Stimulated activated naive B cell treated with anti-CD40 and anti-IgM and Interleukin-4, amounts not matched to agents 10 μg/mL and 1 μg/mL and 100 μg/mL, for 72 hours (primary cell): ENCODE measurements at regions not wholly inside any gene's neighbourhood (a gene's known extent, or its start where the extent isn't known, plus 50 kb on each side); places are given as distances from the start of the nearest gene placed in this dataset.

ENCODE experiments used
- ATAC-seq, 2 donors: fragments of 150-1000 bp; cut with Tn5 transposase; replicated peaks; 2 replicates each; pipeline ENCODE4 v1.10.0; 2021; ENCODE audit warnings: moderate library complexity in 1 of 2
- DNase-seq: peaks from one replicate; pipeline ENCODE4 v3.0.0; 2021
- H3K27ac Mint-ChIP-seq: one replicate; pipeline ENCODE4 v1.8.0; 2022; ENCODE audit warnings: mild to moderate bottlenecking, mixed read lengths
- H3K27me3 Mint-ChIP-seq, 2 donors: one replicate each; pipeline ENCODE4 v1.8.0; 2022; ENCODE audit warnings: mixed read lengths in 2 of 2
- H3K36me3 Mint-ChIP-seq, 2 donors: one replicate each; pipeline ENCODE4 v1.8.0; 2022; ENCODE audit warnings: mixed read lengths in 2 of 2, mild to moderate bottlenecking in 1 of 2
- H3K4me1 Mint-ChIP-seq, 2 donors: one replicate each; pipeline ENCODE4 v1.8.0; 2022; ENCODE audit warnings: mixed read lengths in 2 of 2, mild to moderate bottlenecking in 1 of 2
- H3K4me3 Mint-ChIP-seq, 2 donors: one replicate each; pipeline ENCODE4 v1.8.0; 2022; ENCODE audit warnings: mild to moderate bottlenecking in 2 of 2, mixed read lengths in 2 of 2, moderate library complexity in 1 of 2
- H3K9me3 Mint-ChIP-seq, 2 donors: one replicate each; pipeline ENCODE4 v1.8.0; 2022; ENCODE audit warnings: mixed read lengths in 2 of 2, mild to moderate bottlenecking in 1 of 2

DNA sequence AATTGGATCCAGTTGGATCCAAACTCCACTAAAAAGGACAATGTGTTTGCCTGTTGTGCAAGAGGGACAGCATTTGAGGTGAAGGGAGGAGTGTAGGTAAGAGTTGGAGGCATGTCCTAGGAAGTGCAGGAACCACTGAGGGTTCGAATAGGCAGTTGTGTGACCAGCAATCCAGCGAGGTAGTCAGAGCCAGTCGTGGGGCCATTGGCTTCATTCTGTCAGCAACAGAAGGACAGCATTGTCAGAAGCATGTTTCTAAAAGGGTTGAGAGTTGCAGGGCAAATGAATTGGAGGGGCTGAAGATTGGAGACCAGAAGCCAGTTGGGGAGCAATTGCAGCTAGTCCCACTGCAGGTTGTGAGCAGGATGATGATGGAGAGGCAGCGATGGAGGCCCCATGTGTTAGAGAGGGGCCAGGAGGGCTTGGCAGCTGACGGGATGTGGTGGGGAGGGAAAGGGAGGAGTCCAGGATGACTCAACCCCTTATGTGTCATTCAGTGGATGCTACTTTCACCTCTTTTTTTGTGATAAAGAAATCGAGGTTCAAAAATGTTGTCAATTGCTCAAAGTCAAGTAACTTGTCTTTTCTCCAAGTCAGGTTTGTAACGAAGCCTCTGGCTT is 96.7 kb upstream of the SIX3 start:
- no peak for DNase-seq
- Mint-ChIP-seq H3K27me3 (peaks cover 34 to 54% of the 10 kb centered on the region in 2 donors), H3K9me3 (peaks cover 0 to 3% of the 10 kb centered on the region in 2 donors), H3K36me3 (peaks cover 0 to 2% of the 10 kb centered on the region in 2 donors), H3K4me3 (no peak overlapping the region), H3K27ac (no peak overlapping the region), H3K4me1 (no peaks in the 10 kb centered on the region)
- ATAC-seq = no peak

- no peak for DNase-seq
- Mint-ChIP-seq H3K27me3 (peaks cover 32 to 59% of the 10 kb centered on the region in 2 donors), H3K9me3 (peaks cover 0 to 3% of the 10 kb centered on the region in 2 donors), H3K4me3 (no peak overlapping the region), H3K36me3 (peaks cover 0 to 2% of the 10 kb centered on the region in 2 donors), H3K27ac (no peak overlapping the region), H3K4me1 (no peaks in the 10 kb centered on the region)
- ATAC-seq = no peak
Measured at GRCh38 chr2:44848026-44848425, 93.5 kb upstream of the SIX3 start.

DNA sequence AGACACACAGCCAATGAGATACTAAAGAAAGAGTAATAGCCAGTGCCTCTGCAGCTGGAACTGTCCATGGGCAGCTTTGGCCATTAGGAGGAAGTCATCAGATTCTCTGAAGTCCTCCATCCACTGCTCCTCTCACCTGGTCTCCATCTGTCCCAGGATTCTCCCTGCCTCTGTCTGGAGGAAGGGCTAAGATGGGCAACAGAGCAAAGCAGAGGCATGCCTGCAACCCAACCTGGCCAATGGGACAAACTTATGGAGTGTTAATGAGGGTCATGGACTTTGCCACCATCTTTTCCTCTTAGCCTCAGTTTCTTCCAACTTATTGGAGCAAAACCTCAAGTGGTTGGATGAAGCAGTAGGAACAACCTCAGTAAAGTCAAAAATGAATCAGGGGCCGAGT is 91.5 kb upstream of the SIX3 start:
- H3K9me3 Mint-ChIP-seq = no peaks in the 10 kb centered on the region
- no peak for ATAC-seq
- no peak overlapping the region for H3K4me3 Mint-ChIP-seq
- H3K4me1 Mint-ChIP-seq = no peaks in the 10 kb centered on the region
- H3K27me3 Mint-ChIP-seq = peaks cover 26 to 49% of the 10 kb centered on the region in 2 donors
- no peaks in the 10 kb centered on the region for H3K36me3 Mint-ChIP-seq
- no peak for DNase-seq
- no peak overlapping the region for H3K27ac Mint-ChIP-seq

DNA sequence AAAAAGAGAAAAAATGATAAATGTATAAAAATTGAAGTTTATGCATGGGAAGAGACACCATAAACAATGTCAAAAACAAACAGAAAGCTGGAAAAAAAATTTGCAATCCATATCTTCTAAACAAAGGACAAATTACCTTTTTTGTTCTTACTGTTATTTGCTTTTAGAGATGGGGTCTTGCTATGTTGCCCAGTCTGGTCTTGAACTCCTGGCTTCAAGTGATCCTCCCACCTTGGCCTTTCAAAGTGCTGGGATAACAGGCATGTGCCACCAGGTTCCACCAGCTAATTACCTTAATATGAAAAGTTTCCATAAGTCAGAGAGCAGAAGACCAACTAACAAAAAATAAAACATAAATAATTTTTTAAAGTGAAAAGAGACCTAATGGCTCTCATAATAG is 90.0 kb upstream of the SIX3 start:
- Mint-ChIP-seq H3K36me3 (no peaks in the 10 kb centered on the region), H3K4me1 (no peaks in the 10 kb centered on the region), H3K27me3 (peaks cover 29 to 53% of the 10 kb centered on the region in 2 donors)

GRCh38 chr2:44852594-44852993 is 88.9 kb upstream of the SIX3 start:
- Mint-ChIP-seq H3K27ac (no peak overlapping the region), H3K4me3 (no peak overlapping the region), H3K9me3 (no peaks in the 10 kb centered on the region), H3K4me1 (no peaks in the 10 kb centered on the region), H3K36me3 (no peaks in the 10 kb centered on the region), H3K27me3 (peaks cover 34 to 50% of the 10 kb centered on the region in 2 donors)
- DNase-seq = no peak
- ATAC-seq = no peak

More for the DNA sequence above, 90.0 kb upstream of the SIX3 start:
- no peak for ATAC-seq
- H3K9me3 Mint-ChIP-seq = no peaks in the 10 kb centered on the region
- H3K27ac Mint-ChIP-seq = no peak overlapping the region
- DNase-seq = no peak
- H3K4me3 Mint-ChIP-seq = no peak overlapping the region

DNA sequence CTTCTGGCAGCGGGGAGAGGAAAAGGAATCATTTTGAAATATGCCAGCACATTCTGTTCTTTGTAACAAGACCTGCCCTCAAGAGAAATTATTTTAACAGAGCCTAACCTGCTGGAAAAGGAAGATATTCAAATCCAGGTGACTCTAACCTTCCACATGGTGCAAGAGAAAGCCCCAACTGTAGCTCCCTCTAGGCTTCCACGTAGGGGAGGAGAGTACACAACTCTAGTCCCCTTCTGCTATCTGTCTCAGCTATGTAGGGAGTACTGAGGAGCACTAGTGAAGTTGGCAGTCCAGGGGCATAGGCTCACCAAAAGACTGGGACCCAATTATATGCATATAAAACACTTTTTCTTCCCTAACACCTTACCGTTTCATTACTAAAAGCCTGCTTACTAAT is 82.2 kb upstream of the SIX3 start:
- peaks cover 8 to 9% of the 10 kb centered on the region in 2 donors for H3K9me3 Mint-ChIP-seq
- H3K4me3 Mint-ChIP-seq = no peak overlapping the region
- H3K27me3 Mint-ChIP-seq = peaks cover 37 to 46% of the 10 kb centered on the region in 2 donors
- ATAC-seq = no peak
- H3K36me3 Mint-ChIP-seq = peaks cover 2 to 3% of the 10 kb centered on the region in 2 donors
- DNase-seq = no peak
- no peak overlapping the region for H3K27ac Mint-ChIP-seq
- no peaks in the 10 kb centered on the region for H3K4me1 Mint-ChIP-seq

DNA sequence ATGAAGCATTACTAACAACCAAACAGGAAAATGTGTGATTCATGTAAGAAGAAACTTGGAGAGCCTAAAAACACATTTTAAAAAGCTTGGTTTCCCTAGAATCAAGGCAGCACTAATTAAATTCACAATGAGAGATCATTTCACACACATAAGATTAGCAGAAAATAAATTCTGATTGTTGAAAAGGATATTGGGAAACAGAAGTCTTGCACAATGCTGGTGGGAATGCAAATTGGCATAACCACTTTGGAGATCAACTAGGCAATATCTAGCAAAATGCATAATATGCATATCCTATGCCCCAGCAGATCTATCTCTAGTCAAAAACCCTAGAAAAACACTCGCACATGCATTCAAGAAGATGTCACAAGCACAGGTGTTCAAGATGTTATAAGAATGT is 75.3 kb upstream of the SIX3 start:
- no peaks in the 10 kb centered on the region for H3K4me1 Mint-ChIP-seq
- peaks cover 0 to 1% of the 10 kb centered on the region in 2 donors for H3K9me3 Mint-ChIP-seq
- H3K27ac Mint-ChIP-seq = no peak overlapping the region
- DNase-seq (no peak), ATAC-seq (no peak)
- peaks cover 15 to 35% of the 10 kb centered on the region in 2 donors for H3K27me3 Mint-ChIP-seq
- H3K4me3 Mint-ChIP-seq = no peak overlapping the region
- peaks cover 0 to 2% of the 10 kb centered on the region in 2 donors for H3K36me3 Mint-ChIP-seq

DNA sequence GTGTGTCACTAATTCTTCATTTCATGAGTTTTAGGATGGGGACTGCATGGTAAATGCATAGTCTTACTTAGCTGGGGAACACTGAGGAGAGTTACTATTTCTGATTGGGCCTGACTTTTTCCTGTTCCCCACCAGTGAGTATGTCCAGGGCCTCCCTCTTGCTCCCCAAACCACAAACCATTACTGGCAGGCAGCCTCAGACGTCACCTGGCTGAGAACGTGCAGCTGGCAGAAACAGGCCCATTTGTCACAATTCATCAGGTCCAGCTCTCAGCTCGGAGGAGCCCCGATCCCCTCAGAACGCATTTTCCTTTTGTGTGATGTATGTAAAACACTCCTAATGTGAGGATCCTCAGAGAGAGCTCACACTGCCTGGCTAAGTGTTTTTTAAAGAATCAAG is 71.7 kb upstream of the SIX3 start:
- no peaks in the 10 kb centered on the region for H3K4me1 Mint-ChIP-seq
- peaks cover 17 to 30% of the 10 kb centered on the region in 2 donors for H3K27me3 Mint-ChIP-seq
- ATAC-seq (no peak), DNase-seq (no peak)
- H3K36me3 Mint-ChIP-seq = no peaks in the 10 kb centered on the region
- no peak overlapping the region for H3K27ac Mint-ChIP-seq
- no peak overlapping the region for H3K4me3 Mint-ChIP-seq
- peaks cover 3 to 5% of the 10 kb centered on the region in 2 donors for H3K9me3 Mint-ChIP-seq

- ATAC-seq = no peak
Measured at GRCh38 chr2:44877417-44877816, 64.1 kb upstream of the SIX3 start.

GRCh38 chr2:44879269-44880124 is 62.0 kb upstream of the SIX3 start:
- DNase-seq = no peak
- H3K36me3 Mint-ChIP-seq = peaks cover 5 to 7% of the 10 kb centered on the region in 2 donors
- H3K4me3 Mint-ChIP-seq = no peak overlapping the region
- H3K9me3 Mint-ChIP-seq = peaks cover 11 to 13% of the 10 kb centered on the region in 2 donors
- H3K27ac Mint-ChIP-seq = no peak overlapping the region
- peaks cover 13 to 30% of the 10 kb centered on the region in 2 donors for H3K27me3 Mint-ChIP-seq
- no peaks in the 10 kb centered on the region for H3K4me1 Mint-ChIP-seq
- no peak for ATAC-seq

More at GRCh38 chr2:44877417-44877816, 64.1 kb upstream of the SIX3 start:
- H3K4me1 Mint-ChIP-seq = no peaks in the 10 kb centered on the region
- no peak overlapping the region for H3K4me3 Mint-ChIP-seq
- peaks cover 21 to 30% of the 10 kb centered on the region in 2 donors for H3K27me3 Mint-ChIP-seq
- H3K36me3 Mint-ChIP-seq = peaks cover 5 to 7% of the 10 kb centered on the region in 2 donors
- H3K27ac Mint-ChIP-seq = no peak overlapping the region
- no peak for DNase-seq
- peaks cover 13 to 16% of the 10 kb centered on the region in 2 donors for H3K9me3 Mint-ChIP-seq

DNA sequence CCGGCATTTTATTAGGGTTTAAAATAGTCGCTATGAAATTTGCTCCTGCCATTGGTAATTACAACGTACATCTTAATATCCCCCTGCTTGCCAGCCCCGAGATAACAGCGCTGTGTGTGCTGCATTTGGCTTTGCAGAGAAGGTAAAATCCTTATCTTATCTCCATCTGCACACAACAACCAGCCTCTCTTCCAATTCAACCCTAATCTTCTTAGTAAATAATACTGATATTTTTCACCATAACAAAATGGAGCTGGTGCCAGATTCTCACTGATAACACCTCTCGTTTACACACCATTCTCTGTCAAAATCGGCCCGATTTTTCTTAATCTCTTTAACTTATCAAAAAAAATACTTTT is 61.4 kb upstream of the SIX3 start:
- DNase-seq (no peak), ATAC-seq (no peak)
- Mint-ChIP-seq H3K27me3 (peaks cover 12 to 32% of the 10 kb centered on the region in 2 donors), H3K4me1 (no peaks in the 10 kb centered on the region), H3K27ac (no peak overlapping the region), H3K9me3 (peaks cover 9% of the 10 kb centered on the region in 2 donors), H3K36me3 (peaks cover 3 to 7% of the 10 kb centered on the region in 2 donors), H3K4me3 (no peak overlapping the region)

- DNase-seq (no peak), ATAC-seq (no peak)
- Mint-ChIP-seq H3K4me3 (no peak overlapping the region), H3K36me3 (no peaks in the 10 kb centered on the region), H3K27me3 (peaks cover 21 to 34% of the 10 kb centered on the region in 2 donors), H3K9me3 (no peaks in the 10 kb centered on the region), H3K4me1 (no peaks in the 10 kb centered on the region), H3K27ac (no peak overlapping the region)
Measured at GRCh38 chr2:44881856-44882255, 59.6 kb upstream of the SIX3 start.

DNA sequence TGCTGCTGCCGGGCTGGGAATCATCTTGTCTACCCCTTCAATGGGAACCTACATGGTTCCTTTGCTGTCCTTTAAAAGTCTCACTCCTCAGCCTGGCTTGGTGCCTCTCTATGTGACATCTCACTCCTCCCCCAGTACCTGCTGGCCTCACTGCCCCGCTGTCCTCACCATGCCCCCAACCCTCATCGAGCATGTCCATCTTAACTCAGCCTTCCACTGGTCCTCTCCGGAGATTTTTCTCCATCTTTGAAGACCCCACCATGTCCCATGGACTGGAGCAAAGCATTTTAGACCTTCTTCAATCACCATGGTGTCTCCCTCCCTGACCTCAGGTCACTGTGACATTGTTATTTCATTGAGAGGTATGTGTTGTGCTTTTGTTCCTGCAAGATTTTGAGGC is 58.1 kb upstream of the SIX3 start:
- DNase-seq = no peak
- H3K27me3 Mint-ChIP-seq = peaks cover 28 to 42% of the 10 kb centered on the region in 2 donors
- H3K4me3 Mint-ChIP-seq = no peak overlapping the region
- no peaks in the 10 kb centered on the region for H3K4me1 Mint-ChIP-seq
- H3K9me3 Mint-ChIP-seq = peaks cover 0 to 3% of the 10 kb centered on the region in 2 donors
- no peak for ATAC-seq
- H3K36me3 Mint-ChIP-seq = no peaks in the 10 kb centered on the region
- H3K27ac Mint-ChIP-seq = no peak overlapping the region

DNA sequence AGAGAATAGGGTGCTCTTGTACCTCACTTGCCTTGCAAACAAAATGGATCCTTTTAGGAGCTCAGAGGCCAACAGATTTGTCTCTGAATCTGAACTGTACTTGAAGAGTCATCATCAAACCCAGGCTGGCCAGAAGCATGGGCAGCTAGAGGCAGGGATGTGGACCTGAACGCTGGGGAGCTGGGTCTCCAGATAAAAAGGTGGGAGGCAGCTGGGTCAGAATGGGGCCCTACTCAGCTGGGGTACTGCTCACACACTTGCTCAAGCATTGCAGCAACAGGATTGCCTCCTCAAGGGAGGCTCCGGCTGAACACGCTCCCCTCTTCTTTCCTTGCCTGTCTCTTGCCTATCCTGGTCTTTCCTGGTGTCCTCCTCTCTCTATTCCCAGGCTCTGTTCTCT is 57.3 kb upstream of the SIX3 start:
- Mint-ChIP-seq H3K4me1 (no peaks in the 10 kb centered on the region), H3K27me3 (peaks cover 22 to 34% of the 10 kb centered on the region in 2 donors), H3K36me3 (no peaks in the 10 kb centered on the region), H3K27ac (no peak overlapping the region), H3K4me3 (no peak overlapping the region), H3K9me3 (peaks cover 0 to 3% of the 10 kb centered on the region in 2 donors)
- DNase-seq = no peak
- ATAC-seq = no peak

GRCh38 chr2:44884677-44885076 is 56.8 kb upstream of the SIX3 start:
- peaks cover 22 to 33% of the 10 kb centered on the region in 2 donors for H3K27me3 Mint-ChIP-seq
- no peaks in the 10 kb centered on the region for H3K36me3 Mint-ChIP-seq
- H3K4me1 Mint-ChIP-seq = no peaks in the 10 kb centered on the region
- no peak for ATAC-seq
- H3K27ac Mint-ChIP-seq = no peak overlapping the region
- H3K4me3 Mint-ChIP-seq = no peak overlapping the region
- no peak for DNase-seq
- peaks cover 0 to 4% of the 10 kb centered on the region in 2 donors for H3K9me3 Mint-ChIP-seq
